HUES6 (cell line): ENCODE measurements at regions not wholly inside any gene's neighbourhood (a gene's known extent, or its start where the extent isn't known, plus 50 kb on each side); places are given as distances from the start of the nearest gene placed in this dataset.

Experiments
- H3K27ac ChIP-seq: 2 replicates; pipeline ENCODE4 v1.7.0; 2013; ENCODE audit warnings: low read depth, mild to moderate bottlenecking, low read length, inconsistent platforms
- H3K27me3 ChIP-seq: 2 replicates; pipeline ENCODE4 v1.6.1; 2013; ENCODE audit warnings: low read length; ENCODE audit not compliant: control insufficient read depth, insufficient read depth
- H3K36me3 ChIP-seq: 2 replicates; pipeline ENCODE4 v1.6.1; 2013; ENCODE audit warnings: low read length; ENCODE audit not compliant: control insufficient read depth, insufficient read depth
- H3K4me1 ChIP-seq: 2 replicates; pipeline ENCODE4 v1.6.1; 2013; ENCODE audit warnings: low read length; ENCODE audit not compliant: control insufficient read depth, insufficient read depth
- H3K4me3 ChIP-seq: 2 replicates; pipeline ENCODE4 v1.5.1; 2013; ENCODE audit warnings: low read depth, low read length
- H3K9ac ChIP-seq: one replicate; pipeline ENCODE4 v1.6.1; 2013; ENCODE audit warnings: mild to moderate bottlenecking, low read length
- H3K9me3 ChIP-seq: 2 replicates; pipeline ENCODE4 v1.6.1; 2013; ENCODE audit warnings: low read depth, low read length; ENCODE audit not compliant: control insufficient read depth, insufficient read depth

- H3K9me3 ChIP-seq = peaks cover 3% of the 10 kb centered on the region
These were observed 676.0 kb upstream of the SALL3 start for GRCh38 chr18:78303519-78304191.

DNA sequence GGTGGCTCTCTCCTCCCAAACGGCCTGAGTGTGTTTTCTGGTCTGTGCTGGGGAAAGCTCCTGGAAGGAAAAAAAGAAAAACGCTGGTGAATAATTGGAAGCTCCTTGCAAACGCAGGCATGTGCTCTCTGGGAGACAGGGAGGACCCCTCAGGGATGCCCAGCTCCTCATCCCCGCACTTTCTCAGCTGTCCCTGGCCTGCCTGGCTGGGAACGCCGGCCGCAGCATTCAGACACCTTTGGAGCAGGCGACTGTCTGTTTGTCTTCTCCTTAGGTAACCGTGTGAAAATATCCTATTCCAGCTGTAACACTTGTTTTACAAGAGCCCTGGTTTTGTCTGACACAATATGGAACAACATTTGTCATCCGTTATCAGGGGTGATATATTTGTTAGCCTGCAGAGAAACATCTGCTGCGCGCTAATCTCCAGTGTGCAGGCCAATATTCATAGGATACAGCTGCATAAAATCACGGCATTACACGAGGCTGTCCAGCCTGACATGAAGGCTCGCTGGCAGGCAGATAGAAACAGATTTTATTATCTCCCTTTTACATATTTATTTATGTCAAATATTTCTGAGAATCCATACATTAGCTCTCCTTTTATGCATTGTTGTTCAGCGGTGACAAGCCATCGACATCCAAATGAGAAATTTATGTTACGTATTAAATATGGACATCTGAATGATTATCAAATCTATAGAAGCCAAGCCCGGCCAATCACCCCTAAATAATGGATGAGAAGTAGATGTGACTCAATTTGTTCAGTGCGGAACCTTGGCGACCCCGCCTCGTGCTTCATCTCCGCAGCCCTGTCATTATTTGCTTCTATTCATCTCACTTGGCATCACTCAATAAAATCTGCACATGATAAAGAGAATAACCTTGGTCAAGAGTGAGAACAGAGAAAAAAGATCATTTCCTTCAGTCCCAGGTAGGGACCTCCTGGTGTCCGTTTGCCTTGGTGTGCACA is 675.1 kb upstream of the SALL3 start:
- Histone ChIP-seq H3K27ac (no peak overlapping the region), H3K4me1 (no peaks in the 10 kb centered on the region), H3K9me3 (peaks cover 3% of the 10 kb centered on the region), H3K36me3 (no peaks in the 10 kb centered on the region), H3K9ac (no peak overlapping the region), H3K27me3 (no peaks in the 10 kb centered on the region), H3K4me3 (no peak overlapping the region)

More at GRCh38 chr18:78303519-78304191, 676.0 kb upstream of the SALL3 start:
- Histone ChIP-seq H3K4me3 (no peak overlapping the region), H3K27me3 (no peaks in the 10 kb centered on the region), H3K27ac (no peak overlapping the region), H3K4me1 (no peaks in the 10 kb centered on the region), H3K36me3 (no peaks in the 10 kb centered on the region), H3K9ac (no peak overlapping the region)

GRCh38 chr18:78305789-78306188 is 673.8 kb upstream of the SALL3 start:
- Histone ChIP-seq H3K27ac (no peak overlapping the region), H3K36me3 (no peaks in the 10 kb centered on the region), H3K9ac (no peak overlapping the region), H3K4me3 (no peak overlapping the region), H3K4me1 (no peaks in the 10 kb centered on the region), H3K27me3 (no peaks in the 10 kb centered on the region), H3K9me3 (peaks cover 3% of the 10 kb centered on the region)

DNA sequence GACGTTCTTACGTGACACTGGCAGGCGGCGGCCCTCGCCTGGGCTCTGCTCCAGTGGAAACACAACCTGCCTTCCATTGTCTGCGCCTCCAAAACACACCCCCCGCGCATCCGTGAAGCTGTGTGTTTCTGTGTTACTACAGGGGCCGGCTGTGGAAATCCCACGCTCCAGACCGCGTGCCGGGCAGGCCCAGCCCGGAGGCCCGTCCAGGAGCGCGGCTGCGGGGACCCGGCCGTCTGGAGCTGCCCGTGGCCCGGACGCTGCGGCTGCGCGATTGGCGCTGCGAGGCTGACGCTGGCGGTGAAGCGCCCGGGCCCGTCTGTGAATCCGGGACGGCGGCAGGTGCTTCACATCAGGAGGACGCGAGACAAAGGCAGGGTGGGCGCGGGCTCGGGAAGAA is 670.3 kb upstream of the SALL3 start:
- Histone ChIP-seq H3K27me3 (no peaks in the 10 kb centered on the region), H3K4me3 (no peak overlapping the region), H3K36me3 (no peaks in the 10 kb centered on the region), H3K9me3 (no peaks in the 10 kb centered on the region; the same call in 1 of the 2 replicates), H3K27ac (no peak overlapping the region), H3K4me1 (no peaks in the 10 kb centered on the region), H3K9ac (no peak overlapping the region)

DNA sequence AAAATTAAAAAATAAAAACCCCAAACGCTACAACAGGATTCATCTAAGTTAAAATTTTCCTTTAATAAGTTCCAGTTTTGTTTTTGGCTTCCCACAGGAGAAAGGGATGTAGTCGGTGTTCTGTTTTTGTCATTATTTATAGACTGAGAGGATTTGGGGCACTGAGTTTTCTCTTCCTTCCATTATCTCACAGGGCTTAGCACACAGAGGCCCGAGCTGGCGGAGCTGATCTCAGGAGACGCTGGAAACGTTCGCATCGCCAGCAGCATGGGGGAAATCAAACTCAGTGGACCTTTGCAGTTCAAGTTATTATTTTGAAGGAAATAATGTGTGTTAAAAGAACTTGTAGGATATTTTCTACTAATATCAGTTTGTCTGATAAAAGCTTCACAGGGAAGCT is 669.7 kb upstream of the SALL3 start:
- Histone ChIP-seq H3K9me3 (no peaks in the 10 kb centered on the region; the same call in 1 of the 2 replicates), H3K27me3 (no peaks in the 10 kb centered on the region), H3K36me3 (no peaks in the 10 kb centered on the region), H3K4me1 (no peaks in the 10 kb centered on the region), H3K4me3 (no peak overlapping the region), H3K9ac (no peak overlapping the region), H3K27ac (no peak overlapping the region)

GRCh38 chr18:78319264-78319663 is 660.4 kb upstream of the SALL3 start:
- no peaks in the 10 kb centered on the region for H3K27me3 ChIP-seq
- no peak overlapping the region for H3K27ac ChIP-seq
- H3K4me1 ChIP-seq = no peaks in the 10 kb centered on the region
- no peak overlapping the region for H3K4me3 ChIP-seq
- no peaks in the 10 kb centered on the region for H3K36me3 ChIP-seq
- no peak overlapping the region for H3K9ac ChIP-seq
- no peaks in the 10 kb centered on the region for H3K9me3 ChIP-seq

DNA sequence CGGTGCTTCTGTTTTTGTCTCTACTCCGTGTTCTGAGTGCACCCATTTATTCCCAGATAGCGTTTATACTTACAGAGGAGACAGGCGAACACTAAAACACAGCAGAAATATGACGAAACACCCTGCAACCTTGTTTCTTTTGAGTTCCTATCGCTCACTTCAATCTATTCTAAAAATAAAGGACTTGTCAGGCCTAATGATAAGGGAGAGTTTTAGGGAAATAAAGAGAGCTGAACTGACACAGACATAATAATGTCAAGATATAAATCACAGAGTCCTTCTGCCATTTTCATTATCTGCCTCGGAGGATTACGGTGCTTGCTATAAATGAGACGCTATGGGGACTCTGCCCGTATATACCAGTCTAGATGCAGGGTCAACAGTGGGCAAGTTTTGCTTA is 659.7 kb upstream of the SALL3 start:
- H3K9me3 ChIP-seq = no peaks in the 10 kb centered on the region
- no peaks in the 10 kb centered on the region for H3K4me1 ChIP-seq
- no peak overlapping the region for H3K9ac ChIP-seq
- no peak overlapping the region for H3K4me3 ChIP-seq
- no peak overlapping the region for H3K27ac ChIP-seq
- H3K27me3 ChIP-seq = no peaks in the 10 kb centered on the region
- H3K36me3 ChIP-seq = no peaks in the 10 kb centered on the region

DNA sequence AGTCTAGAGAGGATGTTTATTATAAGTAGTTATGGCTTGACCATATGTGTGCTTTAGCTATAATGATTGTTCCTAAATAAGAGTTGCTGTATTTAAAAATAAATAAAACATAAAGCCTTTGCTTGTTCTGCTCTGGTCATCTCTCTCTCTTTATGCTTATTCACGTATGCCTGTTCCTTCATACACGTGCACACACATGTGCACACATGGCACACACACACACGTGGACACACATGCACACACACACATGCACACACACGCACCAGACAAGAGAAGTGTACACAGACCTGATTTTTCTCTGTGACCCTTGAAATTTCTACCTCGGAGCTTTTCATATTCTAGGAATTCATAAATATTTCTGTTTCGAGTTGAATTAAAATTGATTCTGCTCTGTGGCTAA is 658.2 kb upstream of the SALL3 start:
- Histone ChIP-seq H3K9ac (no peak overlapping the region), H3K36me3 (no peaks in the 10 kb centered on the region), H3K27me3 (no peaks in the 10 kb centered on the region), H3K27ac (no peak overlapping the region), H3K4me3 (no peak overlapping the region), H3K4me1 (no peaks in the 10 kb centered on the region), H3K9me3 (no peaks in the 10 kb centered on the region)

GRCh38 chr18:78323453-78324197 is 656.0 kb upstream of the SALL3 start:
- H3K27me3 ChIP-seq = no peaks in the 10 kb centered on the region
- H3K27ac ChIP-seq = no peak overlapping the region
- no peak overlapping the region for H3K4me3 ChIP-seq
- H3K9ac ChIP-seq = no peak overlapping the region
- H3K4me1 ChIP-seq = no peaks in the 10 kb centered on the region
- no peaks in the 10 kb centered on the region for H3K36me3 ChIP-seq
- H3K9me3 ChIP-seq = no peaks in the 10 kb centered on the region

DNA sequence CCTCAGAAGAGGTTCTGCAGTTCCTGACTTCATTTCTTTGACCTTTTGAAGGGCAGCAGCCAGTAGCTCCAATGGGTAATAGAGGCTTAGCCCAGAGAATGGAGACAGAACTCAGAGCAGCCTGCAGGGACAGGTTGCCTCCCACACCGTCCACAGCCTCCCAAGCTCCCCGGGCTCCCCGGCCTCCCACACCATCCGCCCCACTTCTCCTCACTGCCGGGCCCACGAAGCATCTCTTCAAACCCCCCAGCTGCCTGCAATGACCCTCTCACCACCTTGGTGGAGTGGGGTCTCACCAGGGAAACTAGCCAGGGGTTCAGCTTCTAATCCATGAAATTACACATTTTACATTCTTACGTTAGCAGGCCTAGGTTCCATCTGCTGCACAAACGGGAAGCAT is 652.0 kb upstream of the SALL3 start:
- no peak overlapping the region for H3K27ac ChIP-seq
- no peaks in the 10 kb centered on the region for H3K36me3 ChIP-seq
- no peaks in the 10 kb centered on the region for H3K4me1 ChIP-seq
- no peaks in the 10 kb centered on the region for H3K27me3 ChIP-seq
- no peaks in the 10 kb centered on the region for H3K9me3 ChIP-seq
- H3K4me3 ChIP-seq = no peak overlapping the region
- no peak overlapping the region for H3K9ac ChIP-seq

DNA sequence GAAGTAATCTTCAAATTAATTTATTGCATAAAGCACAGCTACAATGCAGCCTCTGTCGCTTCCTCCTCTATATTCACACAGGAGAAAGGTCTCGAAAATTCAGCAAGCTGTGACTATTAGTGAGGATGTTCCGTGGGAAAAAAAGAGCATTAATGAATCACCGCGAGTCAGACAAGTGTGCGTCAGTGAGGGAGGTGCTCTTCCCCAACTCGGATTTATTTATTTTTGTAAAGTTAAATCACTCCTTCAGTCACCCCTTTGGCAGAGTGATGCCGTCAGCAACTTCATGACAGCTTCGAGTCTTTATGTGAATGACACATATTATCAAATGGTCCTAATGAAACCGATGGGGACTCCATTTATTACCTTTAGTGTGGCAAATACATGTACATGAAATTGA is 648.9 kb upstream of the SALL3 start:
- Histone ChIP-seq H3K4me3 (no peak overlapping the region), H3K9ac (no peak overlapping the region), H3K4me1 (no peaks in the 10 kb centered on the region), H3K9me3 (no peaks in the 10 kb centered on the region), H3K27me3 (no peaks in the 10 kb centered on the region), H3K27ac (no peak overlapping the region), H3K36me3 (no peaks in the 10 kb centered on the region)
